Ovary (tissue), 7 donors: ENCODE measurements at regions not wholly inside any gene's neighbourhood (a gene's known extent, or its start where the extent isn't known, plus 50 kb on each side); places are given as distances from the start of the nearest gene placed in this dataset.

Experiments used
- DNase-seq, 5 donors: peaks; one replicate each; pipeline ENCODE4 v3.0.0-alpha.2; 2019 to 2020
- H3K27ac ChIP-seq, 2 donors: fragments of 200-600 bp; one replicate each; pipeline versions ENCODE4 v1.5.1 to v1.8.0; 2019 to 2022
- H3K27me3 ChIP-seq: fragments of 200-600 bp; one replicate; pipeline ENCODE4 v1.8.0; 2022
- H3K36me3 ChIP-seq: fragments of 200-600 bp; sonication (generic); one replicate; pipeline ENCODE4 v1.5.1; 2019
- H3K4me1 ChIP-seq: one replicate; pipeline ENCODE4 v1.8.1; 2013; ENCODE audit warnings: mild to moderate bottlenecking, moderate library complexity; ENCODE audit not compliant: insufficient read depth
- H3K4me3 ChIP-seq: fragments of 200-600 bp; sonication (generic); one replicate; pipeline ENCODE4 v1.5.1; 2017
- H3K9me3 ChIP-seq, 2 donors: fragments of 200-600 bp in 1 of 2; sonication (generic) in 1 of 2; one replicate each; pipeline versions ENCODE4 v1.5.1 to v1.8.1; 2013 to 2019; ENCODE audit warnings: mild to moderate bottlenecking in 1 of 2, moderate library complexity in 1 of 2
- EP300 ChIP-seq: sonication (generic); formaldehyde crosslinking; IDR thresholded peaks from one replicate; pipeline ENCODE4 v1.6.1; 2017; ENCODE audit warnings: antibody characterized with exemption
- POLR2A ChIP-seq: fragments of 450-650 bp; IDR thresholded peaks from one replicate; pipeline ENCODE4 v1.6.1; 2017; ENCODE audit warnings: antibody characterized with exemption, mild to moderate bottlenecking, moderate library complexity
- WGBS, 3 donors: extraction: QIAGEN DNeasy Blood & Tissue Kit in 1 of 3; methylation state at CpG; one replicate each; pipeline versions ENCODE4 v1.1.5 to v1.1.7; 2013 to 2017; 5-methylcytosine and 5-hydroxymethylcytosine counted together
- intact Hi-C, 4 donors: fragments of 100-400 bp; cut with DNase I; formaldehyde crosslinking; loops; one replicate each; pipeline versions ENCODE4 v1.11.0 to v1.15.1; 2022 to 2023
- TF ChIP-seq, protein P1 (sequence below), 3 donors: fragments of 450-650 bp in 2 of 3; fragments of 200-600 bp in 1 of 3; IDR thresholded peaks; one replicate each; pipeline versions ENCODE4 v1.5.1 to v1.8.0; 2016 to 2022; ENCODE audit warnings: antibody characterized with exemption in 3 of 3, mild to moderate bottlenecking in 1 of 3
- donor health status: DM: no; HTN: no; CAD: no; lungs with moderate emphysema.
- donor health status: DM: no; HTN: no; CAD: no.
- donor health status: Bipolar disorder and iron deficiency.
- donor health status: DM: no; HTN: no; CAD: no.
- donor health status: DM: yes; HTN: yes; CAD: no.

- DNase-seq = no peak
- WGBS, 3 donors = 47 to 94% (median 91%) methylated on average over 1 of the region's 1 CpG
- no peaks in the 10 kb centered on the region for H3K9me3 ChIP-seq
- intact Hi-C loops = no loop called here
- H3K27me3 ChIP-seq = no peaks in the 10 kb centered on the region
- no peak overlapping the region for H3K27ac ChIP-seq
- H3K4me3 ChIP-seq = no peak overlapping the region
- no peaks in the 10 kb centered on the region for H3K4me1 ChIP-seq
- TF ChIP-seq EP300 (no peak), POLR2A (no peak)
- TF ChIP-seq, protein P1, sequence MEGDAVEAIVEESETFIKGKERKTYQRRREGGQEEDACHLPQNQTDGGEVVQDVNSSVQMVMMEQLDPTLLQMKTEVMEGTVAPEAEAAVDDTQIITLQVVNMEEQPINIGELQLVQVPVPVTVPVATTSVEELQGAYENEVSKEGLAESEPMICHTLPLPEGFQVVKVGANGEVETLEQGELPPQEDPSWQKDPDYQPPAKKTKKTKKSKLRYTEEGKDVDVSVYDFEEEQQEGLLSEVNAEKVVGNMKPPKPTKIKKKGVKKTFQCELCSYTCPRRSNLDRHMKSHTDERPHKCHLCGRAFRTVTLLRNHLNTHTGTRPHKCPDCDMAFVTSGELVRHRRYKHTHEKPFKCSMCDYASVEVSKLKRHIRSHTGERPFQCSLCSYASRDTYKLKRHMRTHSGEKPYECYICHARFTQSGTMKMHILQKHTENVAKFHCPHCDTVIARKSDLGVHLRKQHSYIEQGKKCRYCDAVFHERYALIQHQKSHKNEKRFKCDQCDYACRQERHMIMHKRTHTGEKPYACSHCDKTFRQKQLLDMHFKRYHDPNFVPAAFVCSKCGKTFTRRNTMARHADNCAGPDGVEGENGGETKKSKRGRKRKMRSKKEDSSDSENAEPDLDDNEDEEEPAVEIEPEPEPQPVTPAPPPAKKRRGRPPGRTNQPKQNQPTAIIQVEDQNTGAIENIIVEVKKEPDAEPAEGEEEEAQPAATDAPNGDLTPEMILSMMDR (IDR thresholded peaks at IDR 0.05) = no peak
- no peaks in the 10 kb centered on the region for H3K36me3 ChIP-seq
Measured at GRCh38 chr5:128695791-128696530, 157.9 kb upstream of the FBN2 start.

DNA sequence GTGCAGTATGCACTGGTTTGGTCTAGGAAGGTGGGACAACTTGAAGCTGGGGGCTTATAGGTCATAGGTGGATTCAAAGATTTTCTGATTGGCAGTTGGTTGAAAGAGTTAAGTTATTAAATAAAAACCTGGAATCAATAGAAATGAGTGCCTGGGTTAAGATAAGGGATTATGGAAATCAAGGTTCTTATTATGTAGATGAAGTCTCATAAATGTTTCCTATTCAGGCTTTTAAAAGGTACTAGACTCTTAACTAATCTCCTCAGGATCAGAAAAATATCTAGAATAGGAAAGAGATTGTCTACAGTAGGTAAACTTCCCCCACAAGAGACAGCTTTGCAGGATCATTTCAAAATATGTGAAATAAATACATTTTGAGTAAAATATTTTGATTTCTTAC is 163.3 kb upstream of the FBN2 start:
- Histone ChIP-seq H3K36me3 (no peaks in the 10 kb centered on the region), H3K4me1 (no peaks in the 10 kb centered on the region), H3K4me3 (no peak overlapping the region), H3K27me3 (no peaks in the 10 kb centered on the region), H3K27ac (no peak overlapping the region), H3K9me3 (no peaks in the 10 kb centered on the region)
- intact Hi-C loops = no loop called here
- TF ChIP-seq EP300 (no peak), POLR2A (no peak)
- TF ChIP-seq, protein P1 (IDR thresholded peaks at IDR 0.05) = no peak
- no peak for DNase-seq

DNA sequence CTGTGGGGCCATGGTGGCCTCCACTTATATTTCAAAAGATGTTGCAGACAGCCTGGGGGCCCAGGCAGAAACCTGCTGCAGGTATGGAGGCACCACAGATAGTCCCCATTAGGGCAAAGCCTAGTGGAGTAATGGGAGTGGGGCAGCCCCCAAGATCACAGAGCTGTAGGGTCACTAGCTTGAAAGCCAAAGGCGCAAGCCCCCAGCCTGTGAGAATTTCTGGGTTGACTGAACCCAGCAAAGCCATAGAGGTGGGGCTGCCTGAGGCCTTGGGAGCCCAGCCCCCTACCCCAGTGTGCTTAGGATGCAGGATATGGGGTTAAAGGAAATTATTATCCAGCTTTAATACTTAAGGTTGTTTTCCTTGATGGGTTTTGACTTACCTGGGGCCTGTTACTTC is 165.3 kb upstream of the FBN2 start:
- H3K27me3 ChIP-seq = no peaks in the 10 kb centered on the region
- DNase-seq = no peak
- H3K9me3 ChIP-seq = no peaks in the 10 kb centered on the region
- TF ChIP-seq EP300 (no peak), POLR2A (no peak)
- TF ChIP-seq, protein P1 (IDR thresholded peaks at IDR 0.05) = no peak
- no peak overlapping the region for H3K4me3 ChIP-seq
- no peaks in the 10 kb centered on the region for H3K4me1 ChIP-seq
- intact Hi-C loops = no loop called here
- H3K27ac ChIP-seq = no peak overlapping the region
- H3K36me3 ChIP-seq = no peaks in the 10 kb centered on the region
- WGBS, 3 donors = 91 to 100% (median 100%) methylated on average over 1 of the region's 1 CpG

DNA sequence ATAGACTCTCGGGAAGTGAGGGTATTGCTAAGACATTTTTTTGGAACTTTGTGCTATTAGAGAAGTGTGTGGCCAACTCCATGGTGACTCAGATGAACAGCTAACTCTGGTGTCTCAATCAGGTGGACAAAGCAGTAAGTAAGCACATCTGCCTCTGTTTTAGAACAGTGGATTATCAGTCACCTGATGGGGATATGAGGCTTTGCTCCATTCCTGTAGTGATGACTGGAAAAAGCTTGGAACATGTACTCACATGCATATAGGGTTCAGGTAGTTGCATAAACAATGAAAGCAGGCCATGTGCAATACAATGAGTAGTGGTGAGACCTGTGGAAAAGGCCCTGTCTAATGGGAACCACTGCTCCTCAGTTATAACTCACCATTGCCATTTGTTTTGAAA is 168.2 kb upstream of the FBN2 start:
- intact Hi-C loops = no loop called here
- H3K27ac ChIP-seq = no peak overlapping the region
- H3K27me3 ChIP-seq = no peaks in the 10 kb centered on the region
- no peak for TF ChIP-seq POLR2A
- TF ChIP-seq, protein P1 (IDR thresholded peaks at IDR 0.05) = no peak
- WGBS, 3 donors = 86 to 90% (median 88%) methylated on average over 1 of the region's 1 CpG
- no peak for DNase-seq
- H3K9me3 ChIP-seq = no peaks in the 10 kb centered on the region
- H3K36me3 ChIP-seq = no peaks in the 10 kb centered on the region
- H3K4me1 ChIP-seq = no peaks in the 10 kb centered on the region
- no peak overlapping the region for H3K4me3 ChIP-seq
